MM.1S (cell line): ENCODE measurements at regions not wholly inside any gene's neighbourhood (a gene's known extent, or its start where the extent isn't known, plus 50 kb on each side); places are given as distances from the start of the nearest gene placed in this dataset.

ENCODE experiments used
- CTCF ChIP-seq: fragments of 300-600 bp; sonication (generic); IDR thresholded peaks from 2 replicates; pipeline ENCODE4 v1.5.1; 2016; ENCODE audit warnings: antibody characterized with exemption, low read length, mixed read lengths
- EZH2 ChIP-seq: fragments of 300-600 bp; sonication (generic); optimal IDR thresholded peaks from 2 replicates; pipeline ENCODE3; 2017; ENCODE audit warnings: low read depth, mild to moderate bottlenecking, antibody characterized with exemption, low read length, mixed read lengths
- EZH2phosphoT487 ChIP-seq: fragments of 300-600 bp; sonication (generic); IDR thresholded peaks from 2 replicates; pipeline ENCODE4 v1.6.1; 2018; ENCODE audit warnings: antibody characterized with exemption, low read length

- TF ChIP-seq CTCF: peak; percentile 94
- no peak for TF ChIP-seq EZH2
- TF ChIP-seq EZH2phosphoT487: no peak
Measured at GRCh38 chr1:165114022-165114888, 242.3 kb downstream of the LMX1A start.
